Hepatocyte (in vitro differentiated cells): ENCODE measurements at regions not wholly inside any gene's neighbourhood (a gene's known extent, or its start where the extent isn't known, plus 50 kb on each side); places are given as distances from the start of the nearest gene placed in this dataset.

Source experiments
- DNase-seq: peaks from one replicate; pipeline ENCODE4 v3.0.0-alpha.2; 2016; ENCODE audit warnings: low spot score
- H2AFZ ChIP-seq: fragments of 200-600 bp; sonication (generic); 2 replicates; pipeline ENCODE4 v1.6.0; 2016; ENCODE audit warnings: antibody characterized with exemption, mild to moderate bottlenecking
- H3K27ac ChIP-seq: fragments of 200-600 bp; sonication (generic); 2 replicates; pipeline ENCODE4 v1.5.1; 2016; ENCODE audit warnings: mild to moderate bottlenecking
- H3K27me3 ChIP-seq: fragments of 200-600 bp; sonication (generic); 2 replicates; pipeline ENCODE4 v1.6.1; 2016
- H3K36me3 ChIP-seq: fragments of 200-600 bp; sonication (generic); replicated peaks from 2 replicates; pipeline ENCODE4 v1.5.1; 2016; ENCODE audit warnings: low read depth; ENCODE audit not compliant: insufficient read depth
- H3K4me1 ChIP-seq: fragments of 200-600 bp; sonication (generic); 2 replicates; pipeline ENCODE4 v1.5.1; 2016; ENCODE audit warnings: mild to moderate bottlenecking, moderate library complexity; ENCODE audit not compliant: insufficient read depth
- H3K4me2 ChIP-seq: fragments of 200-600 bp; sonication (generic); 2 replicates; pipeline ENCODE4 v1.6.0; 2016
- H3K4me3 ChIP-seq: fragments of 200-600 bp; sonication (generic); 2 replicates; pipeline ENCODE4 v1.5.1; 2016; ENCODE audit warnings: mild to moderate bottlenecking
- H3K79me2 ChIP-seq: fragments of 200-600 bp; sonication (generic); 2 replicates; pipeline ENCODE4 v1.6.0; 2017; ENCODE audit warnings: mild to moderate bottlenecking
- H3K9me2 ChIP-seq: fragments of 200-600 bp; sonication (generic); replicated peaks from 2 replicates; pipeline ENCODE4 v1.6.0; 2017; ENCODE audit warnings: mild to moderate bottlenecking; ENCODE audit not compliant: insufficient read depth
- H3K9me3 ChIP-seq: fragments of 200-600 bp; sonication (generic); 2 replicates; pipeline ENCODE4 v1.5.1; 2016; ENCODE audit warnings: low read depth, mild to moderate bottlenecking
- H4K20me1 ChIP-seq: fragments of 200-600 bp; sonication (generic); 2 replicates; pipeline ENCODE4 v1.6.0; 2016; ENCODE audit warnings: mild to moderate bottlenecking; ENCODE audit not compliant: insufficient read depth, poor library complexity, severe bottlenecking
- CTCF ChIP-seq: fragments of 200-600 bp; sonication (generic); IDR thresholded peaks from 2 replicates; pipeline ENCODE4 v1.5.1; 2016; ENCODE audit warnings: antibody characterized with exemption, mild to moderate bottlenecking; ENCODE audit not compliant: poor library complexity
- EZH2 ChIP-seq: fragments of 200-600 bp; sonication (generic); IDR thresholded peaks from 2 replicates; pipeline ENCODE4 v1.6.1; 2016; ENCODE audit warnings: antibody characterized with exemption, mild to moderate bottlenecking, borderline replicate concordance
- EZH2phosphoT487 ChIP-seq: fragments of 200-600 bp; sonication (generic); IDR thresholded peaks from one replicate; pipeline ENCODE4 v1.6.1; 2018; ENCODE audit warnings: antibody characterized with exemption, mild to moderate bottlenecking, low read depth, moderate library complexity; ENCODE audit not compliant: unreplicated experiment, severe bottlenecking
- WGBS: methylation state at CpG from one replicate; pipeline ENCODE4 v1.1.6; 2016; ENCODE audit warnings: low lambda C conversion rate; ENCODE audit errors: missing lambda C conversion rate; 5-methylcytosine and 5-hydroxymethylcytosine counted together

- Histone ChIP-seq H3K4me2 (no peak overlapping the region), H3K36me3 (no peaks in the 10 kb centered on the region), H3K4me1 (no peaks in the 10 kb centered on the region), H3K4me3 (no peak overlapping the region), H3K79me2 (no peaks in the 10 kb centered on the region), H3K27me3 (no peaks in the 10 kb centered on the region), H3K9me3 (no peaks in the 10 kb centered on the region), H2AFZ (no peak overlapping the region), H3K9me2 (no peaks in the 10 kb centered on the region), H3K27ac (no peak overlapping the region), H4K20me1 (no peaks in the 10 kb centered on the region)
- TF ChIP-seq CTCF = no peak
- TF ChIP-seq EZH2 = no peak
- no peak for TF ChIP-seq EZH2phosphoT487
- 74% methylated on average over 3 of the region's 3 CpGs for WGBS
- no peak for DNase-seq
These were observed 152.2 kb upstream of the MEIS2 start for GRCh38 chr15:37252530-37252929.

GRCh38 chr15:37253877-37254276, 153.5 kb upstream of the MEIS2 start:
- Histone ChIP-seq H3K9me2 (no peaks in the 10 kb centered on the region), H3K4me1 (no peaks in the 10 kb centered on the region), H3K36me3 (no peaks in the 10 kb centered on the region), H3K9me3 (no peaks in the 10 kb centered on the region), H3K27me3 (no peaks in the 10 kb centered on the region), H4K20me1 (no peaks in the 10 kb centered on the region), H2AFZ (peak overlapping the region; percentile 39), H3K4me2 (no peak overlapping the region), H3K27ac (no peak overlapping the region), H3K4me3 (no peak overlapping the region), H3K79me2 (no peaks in the 10 kb centered on the region)
- no peak for TF ChIP-seq EZH2
- TF ChIP-seq CTCF = no peak
- TF ChIP-seq EZH2phosphoT487 = no peak
- whole genome bisulfite sequencing = 55% methylated on average over 7 of the region's 7 CpGs
- DNase-seq = no peak

- no peaks in the 10 kb centered on the region for H3K4me1 ChIP-seq
These were observed 159.9 kb upstream of the MEIS2 start for GRCh38 chr15:37260255-37260654.

GRCh38 chr15:37261685-37262084, 161.3 kb upstream of the MEIS2 start:
- Histone ChIP-seq H2AFZ (no peak overlapping the region), H3K4me1 (no peaks in the 10 kb centered on the region), H3K36me3 (no peaks in the 10 kb centered on the region), H3K27ac (no peak overlapping the region), H3K9me2 (no peaks in the 10 kb centered on the region), H3K4me3 (no peak overlapping the region), H4K20me1 (no peaks in the 10 kb centered on the region), H3K27me3 (no peaks in the 10 kb centered on the region), H3K4me2 (no peak overlapping the region), H3K9me3 (no peaks in the 10 kb centered on the region), H3K79me2 (no peaks in the 10 kb centered on the region)
- no peak for DNase-seq
- 86% methylated on average over 4 of the region's 4 CpGs for WGBS
- TF ChIP-seq CTCF (no peak), EZH2 (no peak), EZH2phosphoT487 (no peak)

More at GRCh38 chr15:37260255-37260654, 159.9 kb upstream of the MEIS2 start:
- Histone ChIP-seq H3K79me2 (no peaks in the 10 kb centered on the region), H3K9me2 (no peaks in the 10 kb centered on the region), H3K9me3 (no peaks in the 10 kb centered on the region), H2AFZ (no peak overlapping the region), H3K27me3 (no peaks in the 10 kb centered on the region), H3K36me3 (no peaks in the 10 kb centered on the region), H3K4me3 (no peak overlapping the region), H3K4me2 (no peak overlapping the region), H3K27ac (no peak overlapping the region), H4K20me1 (no peaks in the 10 kb centered on the region)
- DNase-seq = no peak
- TF ChIP-seq EZH2 = no peak
